Cardiac muscle cell (in vitro differentiated cells and primary cell): ENCODE measurements at regions not wholly inside any gene's neighbourhood (a gene's known extent, or its start where the extent isn't known, plus 50 kb on each side); places are given as distances from the start of the nearest gene placed in this dataset.
"Not testable (repeated sequence)": the region's sequence is repeated elsewhere in the genome, so short reads cannot be mapped to it uniquely, and the experiment has no call there.

ENCODE experiments used
- DNase-seq, 2 donors: peaks; one replicate each; pipeline versions ENCODE4 v3.0.0 to v3.0.0-alpha.2; 2010 to 2017; ENCODE audit warnings: low read depth in 1 of 2, low spot score in 1 of 2
- H3K27ac ChIP-seq: fragments of 200-600 bp; sonication (generic); 2 replicates; pipeline ENCODE4 v1.5.1; 2016
- H3K27me3 ChIP-seq: fragments of 200-600 bp; sonication (generic); 2 replicates; pipeline ENCODE4 v1.6.0; 2016; ENCODE audit warnings: control low read depth
- H3K36me3 ChIP-seq: fragments of 200-600 bp; sonication (generic); 2 replicates; pipeline ENCODE4 v1.5.1; 2016; ENCODE audit warnings: control low read depth
- H3K4me1 ChIP-seq: fragments of 200-600 bp; sonication (generic); 2 replicates; pipeline ENCODE4 v1.8.1; 2017; ENCODE audit warnings: low read depth, mild to moderate bottlenecking, mixed run types
- H3K4me3 ChIP-seq: fragments of 200-600 bp; sonication (generic); 2 replicates; pipeline ENCODE4 v1.5.1; 2016; ENCODE audit warnings: mild to moderate bottlenecking
- H3K9me3 ChIP-seq: fragments of 200-600 bp; sonication (generic); 2 replicates; pipeline ENCODE4 v1.5.1; 2017; ENCODE audit warnings: low read depth, mild to moderate bottlenecking, control low read depth
- CTCF ChIP-seq: IDR thresholded peaks from 2 replicates; pipeline ENCODE4 v1.5.1; 2012; ENCODE audit warnings: low read depth, mild to moderate bottlenecking, low read length

DNA sequence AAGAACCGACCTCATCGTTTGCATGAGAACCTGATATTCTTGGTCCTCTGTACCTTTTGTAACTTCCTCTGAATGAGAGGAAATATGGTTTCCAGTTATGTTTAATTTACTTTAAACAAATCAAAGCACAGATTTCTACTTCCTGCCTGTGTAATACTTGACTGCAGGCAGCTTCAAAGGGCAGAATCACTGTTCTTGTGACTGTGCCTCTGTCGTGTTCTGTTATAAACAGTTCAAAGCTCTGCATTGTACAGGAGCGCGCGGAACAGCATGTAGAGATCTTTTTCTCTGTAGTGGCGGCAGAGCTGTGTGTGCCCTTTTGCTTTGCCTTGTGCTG lies 73.2 kb upstream of the CLDN5 start:
- Histone ChIP-seq H3K27me3 (no peaks in the 10 kb centered on the region), H3K9me3 (no peaks in the 10 kb centered on the region), H3K4me3 (no peak overlapping the region), H3K4me1 (no peaks in the 10 kb centered on the region), H3K27ac (no peak overlapping the region), H3K36me3 (no peaks in the 10 kb centered on the region)
- no peak for DNase-seq
- TF ChIP-seq CTCF: no peak

DNA sequence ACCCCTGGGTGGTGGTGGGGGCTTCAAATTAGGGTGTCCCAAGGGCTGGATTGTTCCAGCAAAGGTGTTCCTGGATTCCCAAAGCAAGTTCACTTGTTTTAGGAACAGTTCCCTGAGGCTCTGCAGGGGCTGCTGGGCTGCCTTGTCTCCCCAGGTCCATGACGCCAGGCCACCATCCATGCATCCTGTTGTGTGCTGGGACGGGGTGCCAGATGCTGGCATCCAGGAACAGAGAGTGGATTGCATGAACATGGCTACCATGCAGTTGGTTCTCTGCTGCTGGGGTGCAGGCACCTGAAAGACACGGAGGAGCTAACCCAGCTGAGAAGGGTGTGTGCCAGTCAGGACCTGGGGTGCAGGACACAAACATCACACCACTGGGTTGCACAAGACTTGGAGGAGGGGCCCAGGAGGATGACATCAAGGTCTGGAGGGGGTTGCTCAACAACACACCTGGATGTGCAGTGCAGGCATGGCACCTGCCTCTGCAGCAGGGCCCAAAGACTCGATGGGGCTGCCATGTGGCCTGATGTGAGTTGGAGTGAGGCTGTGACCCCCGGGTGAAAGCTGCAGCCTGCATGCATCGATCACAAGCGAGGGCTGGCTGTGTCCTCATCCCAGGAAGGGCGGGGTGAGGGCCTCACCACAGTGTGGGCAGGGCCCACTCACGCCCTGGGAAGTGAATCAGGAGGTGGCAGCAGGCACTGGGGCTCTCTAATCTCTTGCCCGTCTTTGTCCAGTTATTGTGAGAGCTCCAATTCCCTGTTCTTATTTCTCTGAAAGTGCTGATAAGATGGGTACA lies 74.0 kb upstream of the CLDN5 start:
- Histone ChIP-seq H3K4me1 (no peaks in the 10 kb centered on the region), H3K36me3 (no peaks in the 10 kb centered on the region), H3K4me3 (no peak overlapping the region), H3K27me3 (no peaks in the 10 kb centered on the region), H3K27ac (no peak overlapping the region), H3K9me3 (no peaks in the 10 kb centered on the region)
- TF ChIP-seq CTCF: no peak
- DNase-seq: no peak

- TF ChIP-seq CTCF: no peak
- Histone ChIP-seq H3K27me3 (no peaks in the 10 kb centered on the region), H3K4me1 (no peaks in the 10 kb centered on the region), H3K4me3 (no peak overlapping the region), H3K36me3 (no peaks in the 10 kb centered on the region), H3K9me3 (no peaks in the 10 kb centered on the region), H3K27ac (no peak overlapping the region)
- DNase-seq: no peak
Observed at GRCh38 chr22:19599004-19599403, 74.8 kb upstream of the CLDN5 start.

- H3K4me1 ChIP-seq: peaks cover 3% of the 10 kb centered on the region
- H3K36me3 ChIP-seq: no peaks in the 10 kb centered on the region
- no peak for DNase-seq
- no peak overlapping the region for H3K4me3 ChIP-seq
- no peak overlapping the region for H3K27ac ChIP-seq
- no peak for TF ChIP-seq CTCF
- no peaks in the 10 kb centered on the region for H3K27me3 ChIP-seq
- no peaks in the 10 kb centered on the region for H3K9me3 ChIP-seq
Observed at GRCh38 chr22:19599626-19600243, 75.5 kb upstream of the CLDN5 start.

GRCh38 chr22:19603346-19603745 lies 79.1 kb upstream of the CLDN5 start:
- not testable (repeated sequence) for H3K27me3 ChIP-seq, H3K4me3 ChIP-seq, H3K4me1 ChIP-seq, DNase-seq, H3K36me3 ChIP-seq, H3K27ac ChIP-seq, H3K9me3 ChIP-seq

DNA sequence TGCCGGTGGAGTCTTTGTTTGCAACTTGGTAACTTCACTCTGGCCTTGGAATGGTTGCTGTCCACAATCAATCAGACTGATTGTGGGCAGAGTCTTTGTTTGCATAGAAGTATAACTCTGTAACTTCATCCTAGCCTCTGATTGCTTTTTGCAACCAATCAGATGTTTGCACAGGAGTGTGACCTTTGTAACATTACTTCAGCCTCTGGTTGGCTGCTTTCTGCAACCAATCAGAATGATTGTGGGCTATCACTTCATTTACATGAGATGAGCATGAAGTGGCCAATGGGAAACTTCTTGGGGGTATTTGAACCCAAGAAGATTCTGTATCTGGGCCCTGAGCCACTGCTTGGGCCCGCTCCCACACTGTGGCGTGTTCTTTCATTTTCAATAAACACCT lies 79.6 kb upstream of the CLDN5 start:
- H3K9me3 ChIP-seq: no peaks in the 10 kb centered on the region
- no peak for TF ChIP-seq CTCF
- no peaks in the 10 kb centered on the region for H3K36me3 ChIP-seq
- H3K4me3 ChIP-seq: no peak overlapping the region
- no peak for DNase-seq
- no peaks in the 10 kb centered on the region for H3K27me3 ChIP-seq
- H3K27ac ChIP-seq: no peak overlapping the region
- peaks cover 8% of the 10 kb centered on the region for H3K4me1 ChIP-seq
